ENCODE measurements at regions not wholly inside any gene's neighbourhood (a gene's known extent, or its start where the extent isn't known, plus 50 kb on each side); places are given as distances from the start of the nearest gene placed in this dataset.

GRCh38 chr3:95506174-95506573, 1308.2 kb upstream of the EPHA6 start:
- no peaks in the 10 kb centered on the region for H3K9me3 ChIP-seq (replicated peaks; ENCODE audit: control insufficient read depth, insufficient read depth, low read depth, low read length)
- no peak overlapping the region for H3K4me2 ChIP-seq (ENCODE audit: insufficient read depth, low read length)
- in situ Hi-C loops (cut with MboI) (no loop called here), intact Hi-C loops (cut with micrococcal nuclease) (no loop called here)
- ChIA-PET POLR2A (no interaction called here), CTCF (ENCODE audit: low intra/inter-chr PET ratio) (no interaction called here)
- FAIRE-seq (no peak), ATAC-seq (no peak), DNase-seq (ENCODE audit: extremely low read depth in 1 of 4, low spot score in 3 of 4) (no peak)
- H3K4me3 ChIP-seq: no peak overlapping the region
- H4K20me1 ChIP-seq (replicated peaks; ENCODE audit: control insufficient read depth, insufficient read depth, low read length): no peaks in the 10 kb centered on the region
- no peaks in the 10 kb centered on the region for H3K36me3 ChIP-seq (ENCODE audit: control insufficient read depth, insufficient read depth, low read length)
- no peaks in the 10 kb centered on the region for H3K27me3 ChIP-seq (ENCODE audit: control insufficient read depth in 2 of 2, insufficient read depth in 2 of 2, low read length in 2 of 2)
- 0% methylated on average over 1 of the region's 1 CpG for WGBS (ENCODE audit: insufficient coverage, low coverage, missing lambda C conversion rate)
- no peaks in the 10 kb centered on the region for H3K4me1 ChIP-seq (replicated peaks in 1 of 2; ENCODE audit: control insufficient read depth in 2 of 2, insufficient read depth in 2 of 2, low read length in 2 of 2)
- H3K79me2 ChIP-seq (ENCODE audit: control insufficient read depth, insufficient read depth, low read length): no peaks in the 10 kb centered on the region
- H3K27ac ChIP-seq (ENCODE audit: extremely low read depth, low read depth, low read length): no peak overlapping the region
- H3K9me1 ChIP-seq (ENCODE audit: control insufficient read depth, insufficient read depth, low read length): no peaks in the 10 kb centered on the region
- TF ChIP-seq NFATC3 (IDR thresholded peaks at IDR 0.05): no peak
- no peak for TF ChIP-seq HDAC6 (IDR thresholded peaks at IDR 0.05; ENCODE audit: low read depth, low read length)
- H3K9ac ChIP-seq (ENCODE audit: insufficient read depth in 1 of 2, low read depth in 2 of 2, low read length in 2 of 2): no peak overlapping the region
- BruUV-seq (replicated peaks): no TSS peak
- no peak overlapping the region for H2AFZ ChIP-seq (ENCODE audit: low read depth, low read length)

DNA sequence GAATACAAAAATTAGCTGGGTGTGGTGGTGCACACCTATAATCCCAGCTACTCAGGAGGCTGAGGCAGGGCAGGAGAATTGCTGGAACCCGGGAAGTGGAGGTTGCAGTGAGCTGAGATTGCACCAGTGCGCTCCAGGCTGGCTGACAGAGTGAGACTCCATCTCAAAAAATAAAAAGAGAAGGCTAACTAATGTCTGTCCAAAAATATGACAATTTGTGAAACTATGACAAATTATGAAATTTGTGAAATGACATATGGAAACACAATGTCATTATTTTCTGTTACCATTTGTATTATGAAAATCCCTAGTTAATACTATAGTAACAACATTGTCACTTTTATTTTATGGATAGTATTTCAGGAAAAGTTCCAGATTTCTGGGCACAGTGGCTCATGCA, 1306.3 kb upstream of the EPHA6 start:
- Histone ChIP-seq H4K20me1 (replicated peaks; ENCODE audit: control insufficient read depth, insufficient read depth, low read length) (no peaks in the 10 kb centered on the region), H2AFZ (ENCODE audit: low read depth, low read length) (no peak overlapping the region), H3K27ac (ENCODE audit: extremely low read depth, low read depth, low read length) (no peak overlapping the region), H3K9me1 (ENCODE audit: control insufficient read depth, insufficient read depth, low read length) (no peaks in the 10 kb centered on the region), H3K36me3 (ENCODE audit: control insufficient read depth, insufficient read depth, low read length) (no peaks in the 10 kb centered on the region), H3K9ac (ENCODE audit: insufficient read depth in 1 of 2, low read depth in 2 of 2, low read length in 2 of 2) (no peak overlapping the region), H3K27me3 (ENCODE audit: control insufficient read depth in 2 of 2, insufficient read depth in 2 of 2, low read length in 2 of 2) (no peaks in the 10 kb centered on the region), H3K9me3 (replicated peaks; ENCODE audit: control insufficient read depth, insufficient read depth, low read depth, low read length) (no peaks in the 10 kb centered on the region), H3K4me1 (replicated peaks in 1 of 2; ENCODE audit: control insufficient read depth in 2 of 2, insufficient read depth in 2 of 2, low read length in 2 of 2) (no peaks in the 10 kb centered on the region), H3K4me3 (no peak overlapping the region), H3K4me2 (ENCODE audit: insufficient read depth, low read length) (no peak overlapping the region), H3K79me2 (ENCODE audit: control insufficient read depth, insufficient read depth, low read length) (no peaks in the 10 kb centered on the region)
- intact Hi-C loops (cut with micrococcal nuclease) (no loop called here), in situ Hi-C loops (cut with MboI) (no loop called here)
- WGBS (ENCODE audit: insufficient coverage, low coverage, missing lambda C conversion rate): 6% methylated on average over 2 of the region's 2 CpGs
- ChIA-PET CTCF (ENCODE audit: low intra/inter-chr PET ratio) (no interaction called here), POLR2A (no interaction called here)
- no peak for ATAC-seq
- BruUV-seq (replicated peaks): no TSS peak
- no peak for FAIRE-seq
- DNase-seq (ENCODE audit: extremely low read depth in 1 of 4, low spot score in 3 of 4): no peak
- TF ChIP-seq TCFL5 (CRISPR knock-in tag; conservative IDR thresholded peaks at IDR 0.05) (no peak), HNRNPK (IDR thresholded peaks at IDR 0.05; ENCODE audit: low read depth, low read length, poor library complexity, severe bottlenecking) (no peak), CEBPZ (IDR thresholded peaks at IDR 0.05; ENCODE audit: borderline replicate concordance, low read depth, low read length) (no peak), MAZ (CRISPR knock-in tag; conservative IDR thresholded peaks at IDR 0.05 in 1 of 2, IDR thresholded peaks at IDR 0.05 in 1 of 2) (no peak), HNRNPUL1 (IDR thresholded peaks at IDR 0.05; ENCODE audit: low read length) (no peak), RAD21 (CRISPR knock-in tag; conservative IDR thresholded peaks at IDR 0.05 in 1 of 2, IDR thresholded peaks at IDR 0.05 in 1 of 2) (no peak)
- TF ChIP-seq, protein P1, sequence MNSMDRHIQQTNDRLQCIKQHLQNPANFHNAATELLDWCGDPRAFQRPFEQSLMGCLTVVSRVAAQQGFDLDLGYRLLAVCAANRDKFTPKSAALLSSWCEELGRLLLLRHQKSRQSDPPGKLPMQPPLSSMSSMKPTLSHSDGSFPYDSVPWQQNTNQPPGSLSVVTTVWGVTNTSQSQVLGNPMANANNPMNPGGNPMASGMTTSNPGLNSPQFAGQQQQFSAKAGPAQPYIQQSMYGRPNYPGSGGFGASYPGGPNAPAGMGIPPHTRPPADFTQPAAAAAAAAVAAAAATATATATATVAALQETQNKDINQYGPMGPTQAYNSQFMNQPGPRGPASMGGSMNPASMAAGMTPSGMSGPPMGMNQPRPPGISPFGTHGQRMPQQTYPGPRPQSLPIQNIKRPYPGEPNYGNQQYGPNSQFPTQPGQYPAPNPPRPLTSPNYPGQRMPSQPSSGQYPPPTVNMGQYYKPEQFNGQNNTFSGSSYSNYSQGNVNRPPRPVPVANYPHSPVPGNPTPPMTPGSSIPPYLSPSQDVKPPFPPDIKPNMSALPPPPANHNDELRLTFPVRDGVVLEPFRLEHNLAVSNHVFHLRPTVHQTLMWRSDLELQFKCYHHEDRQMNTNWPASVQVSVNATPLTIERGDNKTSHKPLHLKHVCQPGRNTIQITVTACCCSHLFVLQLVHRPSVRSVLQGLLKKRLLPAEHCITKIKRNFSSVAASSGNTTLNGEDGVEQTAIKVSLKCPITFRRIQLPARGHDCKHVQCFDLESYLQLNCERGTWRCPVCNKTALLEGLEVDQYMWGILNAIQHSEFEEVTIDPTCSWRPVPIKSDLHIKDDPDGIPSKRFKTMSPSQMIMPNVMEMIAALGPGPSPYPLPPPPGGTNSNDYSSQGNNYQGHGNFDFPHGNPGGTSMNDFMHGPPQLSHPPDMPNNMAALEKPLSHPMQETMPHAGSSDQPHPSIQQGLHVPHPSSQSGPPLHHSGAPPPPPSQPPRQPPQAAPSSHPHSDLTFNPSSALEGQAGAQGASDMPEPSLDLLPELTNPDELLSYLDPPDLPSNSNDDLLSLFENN (IDR thresholded peaks at IDR 0.05; ENCODE audit: low read depth in 2 of 2, low read length in 2 of 2): no peak

Data from K562 (cell line).